HG02852 (cell line): ENCODE measurements at regions not wholly inside any gene's neighbourhood (a gene's known extent, or its start where the extent isn't known, plus 50 kb on each side); places are given as distances from the start of the nearest gene placed in this dataset.

ENCODE experiments used
- ATAC-seq: cut with Tn5 transposase; IDR thresholded peaks from one replicate; pipeline ENCODE4 v1.9.1; 2021; ENCODE audit warnings: mild to moderate bottlenecking, moderate library complexity; ENCODE audit not compliant: unreplicated experiment

- no peak for ATAC-seq
These were observed 109.1 kb upstream of the ZNF438 start for GRCh38 chr10:31140716-31141115.

DNA sequence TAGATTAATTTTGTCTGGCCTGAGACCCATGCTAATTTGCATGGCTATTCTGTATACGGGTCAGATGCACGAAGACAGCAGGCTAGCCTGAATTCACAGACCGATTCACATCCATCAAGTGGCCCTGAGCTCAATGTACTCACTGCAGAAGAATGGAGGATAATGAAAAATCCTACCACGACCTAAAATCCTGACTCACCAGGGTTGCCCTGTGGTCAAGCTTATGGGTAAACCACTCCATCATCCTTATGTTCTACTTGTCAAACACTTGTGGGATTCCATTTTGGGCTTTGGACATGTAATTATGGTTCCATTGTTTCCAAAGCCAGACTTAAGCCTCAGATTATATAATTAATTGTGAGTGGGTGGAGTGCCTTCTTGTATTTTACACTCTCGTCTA is 110.4 kb upstream of the ZNF438 start:
- ATAC-seq: no peak

GRCh38 chr10:31143331-31143935 is 111.8 kb upstream of the ZNF438 start:
- no peak for ATAC-seq

- ATAC-seq: no peak
These were observed 114.3 kb upstream of the ZNF438 start for GRCh38 chr10:31145986-31146385.

DNA sequence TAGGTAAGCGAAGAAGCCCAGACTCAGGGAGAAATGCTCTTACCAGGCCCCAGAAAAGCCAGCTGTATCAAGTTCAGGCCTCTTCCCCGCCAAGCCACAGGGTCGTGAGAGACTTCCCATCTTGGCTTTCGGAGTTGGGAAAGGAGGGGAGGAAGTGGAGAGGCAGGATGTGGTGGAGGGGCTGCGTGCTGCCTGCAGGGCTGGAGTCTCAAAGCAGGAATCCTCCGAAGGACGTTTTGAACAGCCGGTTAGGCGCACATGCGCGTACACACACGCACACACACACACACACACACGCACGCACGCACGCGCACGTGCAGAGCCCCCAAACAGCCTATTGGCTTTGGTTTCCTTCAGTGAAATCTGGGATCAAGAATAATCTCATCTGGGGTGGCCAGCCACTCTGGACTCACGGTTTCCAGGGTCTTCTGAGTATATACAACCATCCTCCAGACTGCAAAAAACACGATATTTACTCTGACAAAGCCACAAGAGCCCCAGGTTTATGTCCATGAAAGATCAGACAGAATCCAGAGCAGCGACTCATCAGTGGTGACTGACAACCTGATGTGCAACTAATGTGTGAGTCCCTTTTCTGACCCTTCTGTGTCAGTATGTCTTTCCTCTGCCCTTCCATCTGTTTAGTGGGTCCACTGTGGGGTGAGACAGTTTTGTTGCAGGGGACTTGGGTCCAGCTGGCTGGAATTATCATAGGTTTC is 115.0 kb upstream of the ZNF438 start:
- no peak for ATAC-seq

DNA sequence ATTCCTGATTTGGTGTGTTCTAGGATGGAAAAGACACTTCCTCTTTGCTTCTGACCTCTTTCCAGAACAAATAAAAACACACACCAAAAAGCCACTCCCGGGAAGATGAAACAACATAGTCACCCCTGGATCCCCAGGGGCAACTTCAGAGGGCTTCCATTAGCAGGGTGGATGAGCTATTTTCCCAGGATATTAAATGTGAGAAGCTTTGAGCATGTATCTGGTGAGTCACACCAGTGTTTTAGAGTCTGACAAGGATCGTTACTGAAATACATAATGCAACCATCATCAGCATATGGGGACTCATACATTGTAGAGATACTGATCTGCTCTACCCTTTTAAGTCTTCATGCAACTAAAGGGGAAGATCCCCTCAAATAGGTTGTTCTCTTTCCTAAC is 115.5 kb upstream of the ZNF438 start:
- ATAC-seq: no peak

DNA sequence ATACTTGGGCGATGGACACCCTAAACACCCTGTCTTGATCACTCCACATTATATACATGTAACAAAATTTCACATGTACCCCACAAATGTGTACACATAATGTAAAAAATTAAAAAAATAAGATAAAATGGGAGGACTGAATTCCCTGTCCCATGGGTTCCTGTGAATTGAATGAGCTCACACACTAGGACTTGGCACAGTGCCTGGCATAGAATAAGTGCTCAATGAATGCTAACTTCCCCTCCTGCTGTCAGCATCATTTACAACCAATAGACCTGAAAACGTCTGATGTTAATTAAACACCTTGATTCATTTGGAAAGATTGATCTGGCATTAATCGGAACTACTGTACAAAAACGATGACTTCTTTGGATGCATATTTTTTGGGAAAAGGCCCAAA is 117.3 kb upstream of the ZNF438 start:
- ATAC-seq: no peak

GRCh38 chr10:31149835-31150512 is 118.3 kb upstream of the ZNF438 start:
- ATAC-seq: no peak

DNA sequence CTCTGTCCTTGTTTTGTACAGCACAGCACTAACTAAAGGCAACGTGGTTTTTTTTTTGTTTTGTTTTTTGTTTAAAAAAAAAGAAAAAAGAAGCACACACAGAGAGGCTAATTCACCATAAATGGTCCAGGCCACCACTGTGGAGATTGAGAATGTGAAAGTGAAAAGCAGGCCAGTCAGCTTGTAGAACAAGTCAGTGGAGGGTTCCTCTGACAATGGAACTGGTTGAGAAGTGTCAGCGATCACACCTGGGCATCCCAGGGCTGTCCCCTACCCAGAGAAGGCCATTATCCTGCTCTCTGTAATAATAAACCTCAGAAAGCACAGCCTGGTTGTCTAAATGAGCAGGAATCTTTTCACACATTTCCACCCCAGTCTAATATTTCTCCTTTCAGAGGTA is 119.6 kb upstream of the ZNF438 start:
- ATAC-seq: no peak

DNA sequence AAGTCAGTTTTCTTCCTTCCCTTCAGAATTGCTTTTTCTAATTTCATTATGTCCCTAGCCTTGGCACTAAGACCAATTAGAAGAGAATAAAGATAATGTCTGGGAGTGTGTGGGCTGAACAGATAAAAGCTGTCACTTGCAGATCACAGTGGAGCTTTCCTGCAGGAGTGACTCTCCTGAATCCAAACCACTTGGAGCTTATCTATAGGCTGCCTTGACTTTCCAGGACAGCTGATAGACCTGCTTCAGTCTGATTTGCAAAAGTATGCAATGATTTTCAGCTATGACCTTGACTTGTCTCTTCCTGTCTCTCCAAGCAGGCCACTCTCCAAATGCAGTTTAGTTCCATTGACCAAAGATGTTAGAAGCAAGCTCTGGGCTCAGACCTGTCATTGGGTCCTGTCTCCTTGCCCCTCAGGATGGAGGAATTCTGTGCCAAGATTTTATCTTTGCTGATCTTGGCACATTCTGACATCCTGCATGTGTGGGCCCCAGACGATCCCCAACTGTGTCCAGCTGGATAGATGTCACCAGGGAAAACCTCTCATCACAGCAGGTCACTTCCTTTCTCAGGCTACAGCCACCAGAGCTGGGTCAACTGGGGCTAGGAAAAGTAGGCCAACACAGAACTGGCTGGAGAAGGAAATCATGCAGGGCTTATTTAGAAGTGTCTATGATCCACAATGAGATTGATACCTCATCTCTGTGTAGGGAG is 120.9 kb upstream of the ZNF438 start:
- no peak for ATAC-seq

GRCh38 chr10:31153161-31153560 is 121.5 kb upstream of the ZNF438 start:
- ATAC-seq: no peak

DNA sequence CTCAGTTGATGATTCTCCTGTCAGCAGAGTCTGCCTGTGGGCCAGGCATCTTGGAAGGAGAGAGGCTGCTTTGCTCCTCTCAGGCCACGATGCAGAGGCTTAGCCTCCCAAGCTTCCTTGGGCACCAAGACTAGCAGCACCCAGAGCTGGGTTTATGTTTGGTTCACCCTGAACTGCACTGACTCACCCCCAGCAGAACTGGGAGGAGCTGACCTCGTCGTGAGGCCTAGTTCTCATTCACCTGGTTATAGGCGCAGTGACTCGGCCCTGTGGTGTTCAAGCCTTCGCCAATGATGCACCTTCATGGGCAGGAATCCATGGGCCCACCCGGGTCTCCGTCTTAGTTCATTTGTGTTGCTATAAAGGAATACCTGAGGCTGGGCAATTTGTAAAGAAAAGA is 122.0 kb upstream of the ZNF438 start:
- ATAC-seq: no peak

DNA sequence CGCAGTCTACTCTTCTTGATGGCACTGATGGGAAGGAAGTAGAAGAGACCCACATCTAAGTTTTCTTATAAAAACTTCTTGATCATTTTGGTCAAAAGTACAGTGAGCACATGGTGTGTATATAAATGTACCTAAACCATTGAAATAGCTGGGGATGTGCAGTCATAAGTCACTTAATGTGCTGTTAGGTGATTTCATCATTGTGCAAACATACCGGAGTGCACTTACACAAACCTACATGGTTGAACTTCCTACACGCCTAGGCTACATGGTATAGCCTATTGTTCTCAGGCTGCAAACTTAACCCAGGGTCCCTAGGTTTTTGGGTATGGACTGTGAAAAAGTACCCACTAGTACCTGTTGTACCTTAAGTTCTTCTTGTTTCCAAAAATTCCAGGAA is 123.3 kb upstream of the ZNF438 start:
- ATAC-seq: no peak

GRCh38 chr10:31157123-31158010 is 125.7 kb upstream of the ZNF438 start:
- no peak for ATAC-seq

DNA sequence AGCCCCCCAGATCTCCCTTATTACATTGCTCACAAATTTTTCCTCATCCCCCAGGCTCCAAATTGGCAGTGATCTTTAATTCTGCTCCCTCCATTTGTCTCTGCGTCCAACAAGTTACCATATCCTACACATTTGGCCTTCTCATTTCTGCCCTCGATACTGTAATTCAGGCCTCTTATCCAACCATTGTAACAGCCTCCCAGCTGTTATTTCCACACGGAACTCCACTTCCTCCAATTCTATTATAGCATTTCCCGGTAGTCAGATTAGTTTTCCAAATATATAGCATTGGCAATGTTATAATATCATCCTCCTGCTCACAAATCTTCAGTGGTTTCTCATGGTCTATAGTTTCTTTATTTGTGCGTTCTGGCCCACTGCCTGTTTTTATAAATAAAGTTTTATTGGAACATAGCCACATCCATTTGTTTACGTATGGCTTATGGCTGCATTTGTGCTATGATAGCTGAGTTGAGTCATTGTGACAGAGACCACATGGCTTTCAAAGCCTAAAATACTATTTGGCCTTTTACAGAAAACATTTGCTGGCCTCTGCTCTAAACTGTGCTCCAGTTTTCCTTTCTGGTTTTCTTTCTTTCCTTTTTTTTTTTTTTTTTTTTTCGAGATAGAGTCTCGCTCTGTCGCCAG is 126.5 kb upstream of the ZNF438 start:
- ATAC-seq: no peak

GRCh38 chr10:31166606-31167005 is 134.9 kb upstream of the ZNF438 start:
- ATAC-seq: no peak

GRCh38 chr10:31170636-31171035 is 139.0 kb upstream of the ZNF438 start:
- ATAC-seq: no peak

DNA sequence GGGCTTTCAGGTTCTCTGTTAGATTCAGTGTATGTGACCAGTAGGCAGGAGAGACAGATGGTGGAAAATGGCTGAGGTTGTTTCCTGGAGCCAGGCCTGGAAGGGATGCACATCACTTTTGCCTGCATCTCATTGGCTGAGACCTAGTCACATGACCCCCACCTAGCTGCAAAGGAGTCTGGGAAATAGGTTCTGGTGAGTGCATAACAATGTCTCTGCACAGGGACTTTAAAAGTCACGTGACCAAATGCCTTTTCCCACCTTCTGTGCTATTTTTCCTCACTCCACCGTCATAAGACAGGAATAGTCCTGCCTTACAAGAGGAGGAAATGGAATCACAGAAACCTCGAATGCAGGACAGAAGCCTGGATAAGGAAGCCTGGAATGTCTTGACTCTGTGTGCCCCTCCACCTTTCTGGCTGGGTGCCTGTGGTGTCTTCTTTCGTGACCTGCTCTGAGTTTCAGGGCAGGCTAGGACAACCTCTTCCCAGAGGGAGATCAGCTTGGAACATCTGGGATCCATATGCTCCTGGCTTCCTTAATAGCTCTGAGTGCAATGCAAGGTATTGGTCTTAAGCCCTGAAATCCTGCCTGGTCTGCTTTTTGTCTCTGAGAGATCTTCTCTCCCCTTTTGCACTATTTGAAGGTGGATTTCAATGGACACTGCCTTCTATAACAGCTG is 139.9 kb upstream of the ZNF438 start:
- no peak for ATAC-seq

DNA sequence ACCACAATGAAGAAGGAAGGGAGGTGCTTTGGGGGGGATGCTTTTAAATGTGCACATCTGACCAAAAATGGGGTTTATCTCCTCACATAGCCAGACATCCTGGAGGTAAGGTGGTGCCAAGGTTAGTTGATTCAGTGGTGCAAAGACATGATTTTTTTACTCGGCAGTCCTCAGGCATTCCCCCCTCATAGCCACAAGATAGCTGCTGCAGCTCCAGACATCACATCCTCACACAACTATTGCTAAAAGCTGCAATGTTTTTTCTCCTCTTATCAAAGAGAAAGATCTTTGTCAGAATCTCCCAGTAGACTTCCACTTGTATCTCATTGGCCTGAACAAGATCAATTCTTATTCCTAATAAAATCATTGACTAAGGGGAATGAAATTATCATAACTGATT is 141.3 kb upstream of the ZNF438 start:
- ATAC-seq: no peak

DNA sequence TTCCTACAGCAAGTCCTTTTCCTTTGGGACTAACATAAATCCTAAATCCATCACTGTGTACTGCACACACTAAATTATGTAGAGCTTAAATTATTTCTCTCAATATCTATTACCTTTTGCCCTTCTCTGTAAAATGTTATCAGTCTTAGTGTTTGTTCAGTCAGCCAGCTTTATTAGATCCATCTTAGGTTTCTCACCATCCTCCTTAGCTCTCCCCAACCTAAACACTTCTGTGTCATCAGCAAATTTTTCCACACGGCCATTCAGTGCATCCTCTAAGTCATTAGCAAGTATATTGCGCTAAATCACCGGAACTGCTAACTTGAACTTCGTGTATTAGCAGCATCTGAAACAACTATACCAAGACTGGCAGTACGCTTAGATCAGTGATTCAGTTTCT is 142.1 kb upstream of the ZNF438 start:
- no peak for ATAC-seq
